DMS 273 (cell line): ENCODE measurements at regions not wholly inside any gene's neighbourhood (a gene's known extent, or its start where the extent isn't known, plus 50 kb on each side); places are given as distances from the start of the nearest gene placed in this dataset.

Experiments used
- DNase-seq: peaks from one replicate; lab custom pipeline; 2025; ENCODE audit not compliant: unreplicated experiment; lab: John Stamatoyannopoulos, UW

GRCh38 chr21:27257908-27258556, 291.1 kb upstream of the ADAMTS5 start:
- DNase-seq: no peak

- no peak for DNase-seq
Measured at GRCh38 chr21:27257226-27257625, 290.3 kb upstream of the ADAMTS5 start.

GRCh38 chr21:27251752-27252151, 284.9 kb upstream of the ADAMTS5 start:
- no peak for DNase-seq

GRCh38 chr21:27250366-27250765, 283.5 kb upstream of the ADAMTS5 start:
- no peak for DNase-seq

GRCh38 chr21:27248814-27249213, 281.9 kb upstream of the ADAMTS5 start:
- no peak for DNase-seq

- DNase-seq: no peak
Measured at GRCh38 chr21:27246741-27247140, 279.9 kb upstream of the ADAMTS5 start.

- DNase-seq: no peak
Measured at GRCh38 chr21:27244776-27245175, 277.9 kb upstream of the ADAMTS5 start.

- DNase-seq: no peak
Measured at GRCh38 chr21:27244352-27244751, 277.5 kb upstream of the ADAMTS5 start.

GRCh38 chr21:27240839-27241238, 274.0 kb upstream of the ADAMTS5 start:
- no peak for DNase-seq

GRCh38 chr21:27233514-27234115, 266.7 kb upstream of the ADAMTS5 start:
- no peak for DNase-seq

GRCh38 chr21:27225940-27226339, 259.1 kb upstream of the ADAMTS5 start:
- no peak for DNase-seq

GRCh38 chr21:27225151-27225550, 258.3 kb upstream of the ADAMTS5 start:
- no peak for DNase-seq

- no peak for DNase-seq
Measured at GRCh38 chr21:27224169-27224568, 257.3 kb upstream of the ADAMTS5 start.

GRCh38 chr21:27221077-27221476, 254.2 kb upstream of the ADAMTS5 start:
- no peak for DNase-seq

GRCh38 chr21:27220416-27220815, 253.5 kb upstream of the ADAMTS5 start:
- no peak for DNase-seq

GRCh38 chr21:27219068-27219467, 252.2 kb upstream of the ADAMTS5 start:
- DNase-seq: no peak

GRCh38 chr21:27213303-27213702, 246.4 kb upstream of the ADAMTS5 start:
- no peak for DNase-seq

GRCh38 chr21:27212441-27212840, 245.6 kb upstream of the ADAMTS5 start:
- DNase-seq: no peak

- no peak for DNase-seq
Measured at GRCh38 chr21:27209546-27209945, 242.7 kb upstream of the ADAMTS5 start.

- no peak for DNase-seq
Measured at GRCh38 chr21:27206368-27206982, 239.6 kb upstream of the ADAMTS5 start.

GRCh38 chr21:27202301-27202700, 235.4 kb upstream of the ADAMTS5 start:
- no peak for DNase-seq

- DNase-seq: no peak
Measured at GRCh38 chr21:27201197-27201596, 234.3 kb upstream of the ADAMTS5 start.

GRCh38 chr21:27196651-27197050, 229.8 kb upstream of the ADAMTS5 start:
- DNase-seq: no peak
